ENCODE measurements at regions not wholly inside any gene's neighbourhood (a gene's known extent, or its start where the extent isn't known, plus 50 kb on each side); places are given as distances from the start of the nearest gene placed in this dataset.

DNA sequence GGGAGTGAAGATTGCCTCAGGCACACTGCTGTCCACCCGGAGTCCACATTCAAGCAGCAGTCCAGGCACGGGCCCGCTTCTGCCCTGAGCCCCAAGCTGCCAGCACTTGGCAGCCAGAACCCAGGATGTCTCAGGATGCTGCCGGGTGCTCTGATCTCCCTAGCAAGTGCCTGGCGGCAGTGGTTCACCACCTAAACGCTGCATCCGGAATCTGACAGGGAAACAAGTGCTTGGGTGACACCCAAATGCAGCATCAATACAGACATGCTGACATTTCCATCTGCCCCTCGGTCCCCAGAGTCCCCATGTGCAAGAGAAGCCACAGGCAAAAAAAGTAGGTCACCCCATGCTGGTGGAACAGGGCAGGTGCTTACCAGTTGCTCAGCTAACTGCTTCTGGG, 197.1 kb upstream of the RPL38 start:
- ATAC-seq = no peak
- Mint-ChIP-seq H3K4me3 (no peak overlapping the region), H3K36me3 (no peaks in the 10 kb centered on the region), H3K27ac (no peak overlapping the region), H3K4me1 (peaks cover 0 to 5% of the 10 kb centered on the region in 2 donors), H3K27me3 (ENCODE audit: low read depth in 2 of 2) (peaks cover 29% of the 10 kb centered on the region in 2 donors), H3K9me3 (no peaks in the 10 kb centered on the region)
- H3K4me1 ChIP-seq (ENCODE audit: control insufficient read depth, insufficient read depth, low read length) = no peaks in the 10 kb centered on the region
- WGBS (ENCODE audit: insufficient coverage) = 84% methylated on average over 8 of the region's 8 CpGs
- H3K27ac ChIP-seq (ENCODE audit: low read length) = no peak overlapping the region
- TF ChIP-seq, protein P1, sequence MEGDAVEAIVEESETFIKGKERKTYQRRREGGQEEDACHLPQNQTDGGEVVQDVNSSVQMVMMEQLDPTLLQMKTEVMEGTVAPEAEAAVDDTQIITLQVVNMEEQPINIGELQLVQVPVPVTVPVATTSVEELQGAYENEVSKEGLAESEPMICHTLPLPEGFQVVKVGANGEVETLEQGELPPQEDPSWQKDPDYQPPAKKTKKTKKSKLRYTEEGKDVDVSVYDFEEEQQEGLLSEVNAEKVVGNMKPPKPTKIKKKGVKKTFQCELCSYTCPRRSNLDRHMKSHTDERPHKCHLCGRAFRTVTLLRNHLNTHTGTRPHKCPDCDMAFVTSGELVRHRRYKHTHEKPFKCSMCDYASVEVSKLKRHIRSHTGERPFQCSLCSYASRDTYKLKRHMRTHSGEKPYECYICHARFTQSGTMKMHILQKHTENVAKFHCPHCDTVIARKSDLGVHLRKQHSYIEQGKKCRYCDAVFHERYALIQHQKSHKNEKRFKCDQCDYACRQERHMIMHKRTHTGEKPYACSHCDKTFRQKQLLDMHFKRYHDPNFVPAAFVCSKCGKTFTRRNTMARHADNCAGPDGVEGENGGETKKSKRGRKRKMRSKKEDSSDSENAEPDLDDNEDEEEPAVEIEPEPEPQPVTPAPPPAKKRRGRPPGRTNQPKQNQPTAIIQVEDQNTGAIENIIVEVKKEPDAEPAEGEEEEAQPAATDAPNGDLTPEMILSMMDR (IDR thresholded peaks at IDR 0.05) = no peak
- no peaks in the 10 kb centered on the region for H3K36me3 ChIP-seq (ENCODE audit: control insufficient read depth, insufficient read depth, low read length)
- no peaks in the 10 kb centered on the region for H3K9me3 ChIP-seq (ENCODE audit: control insufficient read depth, insufficient read depth, low read length)
- no peak for DNase-seq
- H3K4me3 ChIP-seq (ENCODE audit: low read length) = no peak overlapping the region
- intact Hi-C loops (cut with micrococcal nuclease) = no loop called here
- H3K27me3 ChIP-seq (ENCODE audit: control insufficient read depth, insufficient read depth, low read length) = peaks cover 5% of the 10 kb centered on the region

DNA sequence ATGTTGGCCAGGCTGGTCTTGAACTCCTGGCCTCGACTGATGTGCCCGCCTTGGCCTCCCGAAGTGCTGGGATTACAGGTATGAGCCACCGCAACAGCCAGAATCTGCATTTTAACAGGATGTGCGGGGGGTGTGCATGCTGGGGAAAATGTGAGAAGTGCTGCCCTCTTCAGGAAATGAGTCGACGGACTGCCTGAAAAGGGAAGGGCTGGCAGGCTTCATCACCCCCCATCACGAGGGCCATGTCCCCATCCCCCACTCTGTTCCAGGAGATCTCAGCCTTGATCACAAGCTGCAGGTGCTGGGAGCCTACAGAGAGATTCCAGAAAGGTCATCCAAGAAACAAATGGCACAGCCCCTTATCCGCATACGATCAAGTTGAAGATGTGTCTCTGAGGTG, 195.3 kb upstream of the RPL38 start:
- no peak overlapping the region for H3K27ac Mint-ChIP-seq
- TF ChIP-seq, protein P1 (IDR thresholded peaks at IDR 0.05) = no peak
- no peaks in the 10 kb centered on the region for H3K4me1 ChIP-seq (ENCODE audit: control insufficient read depth, insufficient read depth, low read length)
- ATAC-seq (peak in 1 of 3 donors; percentile 30), DNase-seq (peak in 1 of 2 donors; percentile 44)
- H3K36me3 ChIP-seq (ENCODE audit: control insufficient read depth, insufficient read depth, low read length) = no peaks in the 10 kb centered on the region
- peaks cover 36 to 42% of the 10 kb centered on the region in 2 donors for H3K27me3 Mint-ChIP-seq (ENCODE audit: low read depth in 2 of 2)
- H3K4me1 Mint-ChIP-seq = peaks cover 5 to 10% of the 10 kb centered on the region in 2 donors
- H3K9me3 Mint-ChIP-seq = no peaks in the 10 kb centered on the region
- intact Hi-C loops (cut with micrococcal nuclease) = no loop called here
- H3K4me3 ChIP-seq (ENCODE audit: low read length) = no peak overlapping the region
- whole genome bisulfite sequencing (ENCODE audit: insufficient coverage) = 23% methylated on average over 10 of the region's 10 CpGs
- peaks cover 5% of the 10 kb centered on the region for H3K27me3 ChIP-seq (ENCODE audit: control insufficient read depth, insufficient read depth, low read length)
- H3K27ac ChIP-seq (ENCODE audit: low read length) = no peak overlapping the region
- H3K36me3 Mint-ChIP-seq = no peaks in the 10 kb centered on the region
- no peak overlapping the region for H3K4me3 Mint-ChIP-seq
- no peaks in the 10 kb centered on the region for H3K9me3 ChIP-seq (ENCODE audit: control insufficient read depth, insufficient read depth, low read length)

DNA sequence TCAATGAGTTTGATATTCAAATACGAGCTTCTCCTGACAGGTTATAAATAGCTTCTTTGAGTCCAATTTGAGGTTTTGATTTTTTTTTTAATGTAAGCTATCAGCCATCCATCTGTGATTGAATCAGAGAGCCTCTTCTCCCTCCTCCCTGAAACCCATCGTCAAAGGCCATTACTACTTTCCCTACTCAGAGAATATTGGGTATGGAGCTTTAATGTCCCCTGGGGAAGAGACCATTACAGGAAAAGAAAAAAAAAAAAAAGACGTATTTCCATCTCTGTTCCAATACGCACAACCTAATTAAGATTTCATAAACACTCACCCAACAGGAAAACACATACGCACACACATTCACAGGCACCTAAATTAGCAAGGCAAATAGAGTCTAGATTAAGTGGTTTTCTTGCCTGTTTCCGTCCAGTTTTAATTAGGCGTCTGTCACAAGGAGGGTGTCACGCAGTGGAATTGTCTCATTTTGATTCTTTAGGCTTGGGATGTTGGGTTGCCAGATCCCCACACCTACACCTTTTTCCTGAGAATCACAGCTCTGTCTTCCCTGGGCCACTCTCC, 194.3 kb upstream of the RPL38 start:
- no peak overlapping the region for H3K27ac ChIP-seq (ENCODE audit: low read length)

More for the DNA sequence above, 194.3 kb upstream of the RPL38 start:
- H3K36me3 Mint-ChIP-seq = no peaks in the 10 kb centered on the region
- H3K4me3 ChIP-seq (ENCODE audit: low read length) = no peak overlapping the region
- H3K27me3 Mint-ChIP-seq (ENCODE audit: low read depth in 2 of 2) = peaks cover 37 to 44% of the 10 kb centered on the region in 2 donors
- H3K27ac Mint-ChIP-seq = no peak overlapping the region
- ATAC-seq = no peak
- DNase-seq = no peak
- H3K36me3 ChIP-seq (ENCODE audit: control insufficient read depth, insufficient read depth, low read length) = no peaks in the 10 kb centered on the region
- peaks cover 5% of the 10 kb centered on the region for H3K27me3 ChIP-seq (ENCODE audit: control insufficient read depth, insufficient read depth, low read length)
- WGBS (ENCODE audit: insufficient coverage) = 88% methylated on average over 3 of the region's 8 CpGs
- no peaks in the 10 kb centered on the region for H3K9me3 Mint-ChIP-seq
- H3K4me1 ChIP-seq (ENCODE audit: control insufficient read depth, insufficient read depth, low read length) = no peaks in the 10 kb centered on the region
- no peak overlapping the region for H3K4me3 Mint-ChIP-seq
- no peaks in the 10 kb centered on the region for H3K9me3 ChIP-seq (ENCODE audit: control insufficient read depth, insufficient read depth, low read length)
- intact Hi-C loops (cut with micrococcal nuclease) = no loop called here
- H3K4me1 Mint-ChIP-seq = peaks cover 5 to 10% of the 10 kb centered on the region in 2 donors
- TF ChIP-seq, protein P1 (IDR thresholded peaks at IDR 0.05) = no peak
